Nephron progenitor cell (in vitro differentiated cells): ENCODE measurements at regions not wholly inside any gene's neighbourhood (a gene's known extent, or its start where the extent isn't known, plus 50 kb on each side); places are given as distances from the start of the nearest gene placed in this dataset.
"Not testable (repeated sequence)": the region's sequence is repeated elsewhere in the genome, so short reads cannot be mapped to it uniquely, and the experiment has no call there.

Experiments used
- DNase-seq: peaks from one replicate; pipeline ENCODE4 v3.0.0; 2021
- H3K27ac Mint-ChIP-seq: 2 replicates; pipeline ENCODE4 v1.8.0; 2021; ENCODE audit warnings: mild to moderate bottlenecking, moderate library complexity, mixed read lengths
- H3K27me3 Mint-ChIP-seq: 2 replicates; pipeline ENCODE4 v1.8.0; 2021; ENCODE audit warnings: mild to moderate bottlenecking, low read depth, mixed read lengths; ENCODE audit not compliant: poor library complexity
- H3K36me3 Mint-ChIP-seq: 2 replicates; pipeline ENCODE4 v1.8.0; 2021; ENCODE audit warnings: low read depth, mixed read lengths
- H3K4me1 Mint-ChIP-seq: 2 replicates; pipeline ENCODE4 v1.8.0; 2021; ENCODE audit warnings: mixed read lengths
- H3K4me3 Mint-ChIP-seq: 2 replicates; pipeline ENCODE4 v1.8.0; 2021; ENCODE audit warnings: mild to moderate bottlenecking, moderate library complexity, mixed read lengths
- H3K9me3 Mint-ChIP-seq: 2 replicates; pipeline ENCODE4 v1.8.0; 2021; ENCODE audit warnings: mild to moderate bottlenecking, moderate library complexity, mixed read lengths
- TF ChIP-seq, protein P1 (sequence below): fragments of 200-600 bp; sonication (generic); IDR thresholded peaks from 2 replicates; pipeline ENCODE4 v1.5.0; 2021; ENCODE audit warnings: antibody characterized with exemption

DNA sequence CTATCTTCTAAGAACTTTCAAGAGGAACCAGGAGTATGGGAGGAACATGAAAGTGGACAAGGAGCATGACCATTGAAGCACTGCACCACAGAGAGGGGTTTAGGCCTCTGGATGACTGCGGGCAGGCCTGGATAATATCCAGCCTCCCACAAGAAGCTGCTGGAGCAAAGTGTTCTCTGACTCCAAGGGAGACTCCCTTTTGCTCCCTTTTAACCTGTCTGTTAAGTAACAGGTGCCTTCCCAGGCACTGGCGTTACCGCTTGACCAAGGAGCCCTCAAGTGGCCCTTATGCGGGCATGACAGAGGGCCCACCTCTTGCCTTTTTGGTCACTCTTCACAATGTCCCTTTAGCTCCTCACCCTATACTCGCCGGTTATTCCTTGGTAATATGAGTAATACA, 666.2 kb downstream of the SLITRK6 start:
- DNase-seq, result no peak
- TF ChIP-seq, protein P1, sequence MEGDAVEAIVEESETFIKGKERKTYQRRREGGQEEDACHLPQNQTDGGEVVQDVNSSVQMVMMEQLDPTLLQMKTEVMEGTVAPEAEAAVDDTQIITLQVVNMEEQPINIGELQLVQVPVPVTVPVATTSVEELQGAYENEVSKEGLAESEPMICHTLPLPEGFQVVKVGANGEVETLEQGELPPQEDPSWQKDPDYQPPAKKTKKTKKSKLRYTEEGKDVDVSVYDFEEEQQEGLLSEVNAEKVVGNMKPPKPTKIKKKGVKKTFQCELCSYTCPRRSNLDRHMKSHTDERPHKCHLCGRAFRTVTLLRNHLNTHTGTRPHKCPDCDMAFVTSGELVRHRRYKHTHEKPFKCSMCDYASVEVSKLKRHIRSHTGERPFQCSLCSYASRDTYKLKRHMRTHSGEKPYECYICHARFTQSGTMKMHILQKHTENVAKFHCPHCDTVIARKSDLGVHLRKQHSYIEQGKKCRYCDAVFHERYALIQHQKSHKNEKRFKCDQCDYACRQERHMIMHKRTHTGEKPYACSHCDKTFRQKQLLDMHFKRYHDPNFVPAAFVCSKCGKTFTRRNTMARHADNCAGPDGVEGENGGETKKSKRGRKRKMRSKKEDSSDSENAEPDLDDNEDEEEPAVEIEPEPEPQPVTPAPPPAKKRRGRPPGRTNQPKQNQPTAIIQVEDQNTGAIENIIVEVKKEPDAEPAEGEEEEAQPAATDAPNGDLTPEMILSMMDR, result no peak
- Mint-ChIP-seq H3K4me1 (peaks cover 12% of the 10 kb centered on the region), H3K9me3 (peaks cover 3% of the 10 kb centered on the region), H3K27me3 (no peaks in the 10 kb centered on the region), H3K27ac (no peak overlapping the region), H3K36me3 (no peaks in the 10 kb centered on the region), H3K4me3 (no peak overlapping the region)

DNA sequence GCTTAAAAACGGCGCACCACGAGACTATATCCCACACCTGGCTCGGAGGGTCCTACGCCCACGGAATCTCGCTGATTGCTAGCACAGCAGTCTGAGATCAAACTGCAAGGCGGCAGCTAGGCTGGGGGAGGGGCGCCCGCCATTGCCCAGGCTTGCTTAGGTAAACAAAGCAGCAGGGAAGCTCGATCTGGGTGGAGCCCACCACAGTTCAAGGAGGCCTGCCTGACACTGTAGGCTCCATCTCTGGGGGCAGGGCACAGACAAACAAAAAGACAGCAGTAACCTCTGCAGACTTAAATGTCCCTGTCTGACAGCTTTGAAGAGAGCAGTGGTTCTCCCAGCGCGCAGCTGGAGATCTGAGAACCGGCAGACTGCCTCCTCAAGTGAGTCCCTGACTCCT, 675.7 kb downstream of the SLITRK6 start:
- H3K36me3 Mint-ChIP-seq, DNase-seq, H3K4me1 Mint-ChIP-seq, H3K27me3 Mint-ChIP-seq, H3K4me3 Mint-ChIP-seq, H3K27ac Mint-ChIP-seq: not testable (repeated sequence)
- peaks cover 27% of the 10 kb centered on the region for H3K9me3 Mint-ChIP-seq

DNA sequence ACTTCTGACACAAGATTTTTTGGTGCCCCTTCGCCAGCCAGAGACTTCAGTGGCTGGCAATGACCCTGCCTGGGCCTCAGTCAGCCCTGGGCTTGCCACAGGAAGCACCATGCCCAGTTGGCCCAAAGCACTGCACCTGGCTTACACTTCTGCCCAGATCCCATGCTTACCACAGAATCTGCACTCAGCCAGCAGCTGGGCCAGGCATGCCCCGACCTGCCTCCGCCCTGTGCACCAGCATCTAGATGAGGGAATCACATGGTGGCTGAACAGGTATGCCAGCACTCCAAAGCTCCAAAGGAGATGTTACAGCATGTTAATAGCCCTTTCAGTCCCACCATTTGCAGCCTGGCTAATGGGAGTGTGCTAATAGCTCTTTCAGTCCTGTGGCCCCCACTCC, 690.9 kb downstream of the SLITRK6 start:
- Mint-ChIP-seq H3K27ac (no peak overlapping the region), H3K36me3 (no peaks in the 10 kb centered on the region), H3K27me3 (no peaks in the 10 kb centered on the region), H3K4me3 (no peak overlapping the region), H3K9me3 (peaks cover 4% of the 10 kb centered on the region), H3K4me1 (no peaks in the 10 kb centered on the region)
- TF ChIP-seq, protein P1, result no peak
- no peak for DNase-seq

DNA sequence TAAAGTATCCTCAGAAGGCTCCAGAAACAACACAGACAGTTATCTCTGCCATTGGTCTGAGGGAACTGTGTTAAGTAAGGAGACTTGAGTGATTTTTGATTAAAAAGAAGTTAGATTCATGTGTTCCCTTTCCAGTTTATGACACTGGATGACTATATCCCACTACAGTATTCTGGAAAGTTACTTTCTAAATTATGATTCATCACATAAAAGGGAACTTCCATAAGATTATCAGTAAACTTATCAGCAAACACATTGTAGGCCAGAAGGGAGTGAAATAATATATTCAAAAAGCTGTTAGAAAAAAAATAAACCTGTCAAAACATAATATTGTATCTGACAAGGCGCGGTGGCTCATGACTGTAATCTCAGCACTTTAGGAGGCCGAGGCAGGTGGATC, 700.0 kb downstream of the SLITRK6 start:
- H3K9me3 Mint-ChIP-seq, result peaks cover 29% of the 10 kb centered on the region
- no peaks in the 10 kb centered on the region for H3K36me3 Mint-ChIP-seq
- H3K27me3 Mint-ChIP-seq, result no peaks in the 10 kb centered on the region
- no peaks in the 10 kb centered on the region for H3K4me1 Mint-ChIP-seq
- H3K27ac Mint-ChIP-seq, result no peak overlapping the region
- TF ChIP-seq, protein P1, result no peak
- no peak for DNase-seq
- no peak overlapping the region for H3K4me3 Mint-ChIP-seq

DNA sequence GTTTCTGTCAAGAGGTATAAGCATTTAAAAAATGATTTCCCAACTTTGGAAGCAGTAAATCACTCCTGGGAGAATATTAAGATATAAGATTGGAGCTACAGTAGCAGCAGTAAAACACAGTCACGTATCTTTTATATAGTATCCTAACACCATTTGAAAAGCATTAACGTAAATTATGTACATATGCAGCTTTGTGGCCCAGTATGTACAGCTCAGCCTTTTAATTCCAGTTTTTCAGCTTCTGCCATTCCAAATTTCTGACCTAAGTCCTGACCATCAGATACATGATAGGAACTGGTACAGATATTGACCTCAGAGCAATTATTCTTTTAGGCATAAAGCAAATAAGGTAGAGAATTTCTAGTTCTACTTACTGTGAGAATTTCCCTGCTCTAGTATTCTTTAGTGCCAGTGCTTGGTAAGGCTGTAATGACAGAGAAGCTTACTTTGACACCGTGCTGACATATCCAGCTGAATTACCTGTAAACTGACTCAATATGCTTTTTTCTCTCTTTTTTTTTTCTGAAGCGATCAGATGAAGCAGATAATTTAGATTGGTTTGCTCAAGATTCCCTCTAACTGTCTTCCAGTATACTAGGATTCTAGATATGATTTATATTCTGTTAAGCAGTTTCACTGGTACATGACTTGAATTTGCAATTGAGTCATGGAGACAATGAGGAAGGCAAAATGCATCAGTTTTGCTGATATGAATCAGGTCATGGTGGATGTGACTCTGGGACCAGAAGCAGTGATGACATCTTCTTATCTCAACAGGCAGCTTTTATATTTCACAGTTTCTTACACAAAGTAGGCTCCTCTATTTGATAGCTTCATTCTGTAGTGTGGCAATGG, 703.6 kb downstream of the SLITRK6 start:
- no peak overlapping the region for H3K4me3 Mint-ChIP-seq
- no peaks in the 10 kb centered on the region for H3K36me3 Mint-ChIP-seq
- no peaks in the 10 kb centered on the region for H3K27me3 Mint-ChIP-seq
- H3K9me3 Mint-ChIP-seq, result peaks cover 18% of the 10 kb centered on the region
- TF ChIP-seq, protein P1, result no peak
- no peak for DNase-seq
- H3K27ac Mint-ChIP-seq, result no peak overlapping the region
- H3K4me1 Mint-ChIP-seq, result no peaks in the 10 kb centered on the region

DNA sequence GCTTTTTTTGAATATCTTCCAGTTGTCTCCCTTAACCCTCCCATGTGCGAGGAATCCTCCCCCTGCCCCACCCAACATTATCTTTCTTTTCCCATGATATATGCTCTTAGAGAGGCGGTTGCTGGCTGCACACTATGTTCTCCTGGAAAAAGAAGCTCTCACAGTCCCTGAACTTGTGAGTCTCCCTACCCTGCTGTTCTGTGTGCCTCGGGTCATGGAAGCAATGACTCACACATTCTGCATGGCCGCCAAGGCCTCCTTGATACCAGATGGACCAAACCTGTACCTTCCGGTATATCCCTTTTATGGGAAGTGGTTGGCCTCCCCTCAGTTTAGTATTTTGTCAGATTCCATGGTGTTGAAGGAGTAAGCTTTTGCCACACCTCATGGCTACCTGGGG, 705.4 kb downstream of the SLITRK6 start:
- no peaks in the 10 kb centered on the region for H3K36me3 Mint-ChIP-seq
- H3K4me1 Mint-ChIP-seq, result no peaks in the 10 kb centered on the region
- no peak for DNase-seq
- no peak overlapping the region for H3K27ac Mint-ChIP-seq
- H3K4me3 Mint-ChIP-seq, result no peak overlapping the region
- peaks cover 3% of the 10 kb centered on the region for H3K27me3 Mint-ChIP-seq
- TF ChIP-seq, protein P1, result no peak
- peaks cover 9% of the 10 kb centered on the region for H3K9me3 Mint-ChIP-seq
